Kasumi-1 (cell line): ENCODE measurements at regions not wholly inside any gene's neighbourhood (a gene's known extent, or its start where the extent isn't known, plus 50 kb on each side); places are given as distances from the start of the nearest gene placed in this dataset.
A peak's percentile ranks its signal among the peaks of the same experiment; 100 is the strongest.
"Not testable (repeated sequence)": the region's sequence is repeated elsewhere in the genome, so short reads cannot be mapped to it uniquely, and the experiment has no call there.

Experiments used
- DNase-seq, 2 experiments: peaks; one replicate each; lab custom pipeline; 2025; lab: John Stamatoyannopoulos, UW

GRCh38 chr13:60924856-60925255, 490.8 kb downstream of the PCDH20 start:
- DNase-seq, result no peak

GRCh38 chr13:60922576-60923231, 492.9 kb downstream of the PCDH20 start:
- DNase-seq, result no peak

DNA sequence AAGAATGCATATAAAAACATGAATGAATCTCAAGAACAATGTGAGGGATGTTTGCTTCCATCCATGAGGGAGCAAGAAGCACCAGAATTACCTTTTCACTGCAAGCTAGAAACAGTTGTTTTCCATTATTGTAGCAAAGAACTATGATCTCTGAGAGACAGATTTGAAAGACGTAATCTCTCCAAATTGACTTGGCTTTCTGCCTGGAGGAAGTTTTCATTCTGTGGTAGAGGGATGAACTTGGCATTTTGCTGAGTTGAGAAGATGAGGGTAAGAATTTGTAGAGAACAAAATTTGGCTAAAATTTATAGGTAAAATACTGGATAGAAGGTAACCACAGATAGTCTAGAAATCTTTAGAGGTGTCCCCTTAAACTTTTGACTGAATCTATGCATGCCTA, 496.8 kb downstream of the TDRD3 start:
- no peak for DNase-seq

- peak; percentile 61 to 75 for DNase-seq
These were observed 490.7 kb downstream of the TDRD3 start for GRCh38 chr13:60887711-60888110.

- no peak for DNase-seq
These were observed 484.5 kb downstream of the TDRD3 start for GRCh38 chr13:60881507-60881906.

DNA sequence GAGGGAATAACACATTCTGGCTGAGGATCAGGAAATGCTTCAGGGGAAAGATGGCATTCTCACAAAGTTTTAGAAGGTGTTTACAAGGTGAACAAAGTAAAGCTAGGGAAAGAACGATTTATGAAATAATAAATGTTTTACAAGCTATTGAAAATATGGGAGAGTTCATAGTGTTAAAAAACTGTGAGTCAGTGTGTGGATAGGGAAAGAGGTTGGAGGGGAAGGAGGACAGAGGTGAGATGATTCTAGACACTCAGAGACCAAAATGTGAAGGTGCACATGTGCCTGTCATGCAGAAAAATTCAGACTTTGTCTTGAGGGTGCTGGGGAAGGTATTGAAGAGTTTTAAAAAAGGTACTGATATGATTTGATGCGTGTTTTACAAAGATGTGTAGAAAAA, 476.1 kb downstream of the TDRD3 start:
- no peak for DNase-seq

DNA sequence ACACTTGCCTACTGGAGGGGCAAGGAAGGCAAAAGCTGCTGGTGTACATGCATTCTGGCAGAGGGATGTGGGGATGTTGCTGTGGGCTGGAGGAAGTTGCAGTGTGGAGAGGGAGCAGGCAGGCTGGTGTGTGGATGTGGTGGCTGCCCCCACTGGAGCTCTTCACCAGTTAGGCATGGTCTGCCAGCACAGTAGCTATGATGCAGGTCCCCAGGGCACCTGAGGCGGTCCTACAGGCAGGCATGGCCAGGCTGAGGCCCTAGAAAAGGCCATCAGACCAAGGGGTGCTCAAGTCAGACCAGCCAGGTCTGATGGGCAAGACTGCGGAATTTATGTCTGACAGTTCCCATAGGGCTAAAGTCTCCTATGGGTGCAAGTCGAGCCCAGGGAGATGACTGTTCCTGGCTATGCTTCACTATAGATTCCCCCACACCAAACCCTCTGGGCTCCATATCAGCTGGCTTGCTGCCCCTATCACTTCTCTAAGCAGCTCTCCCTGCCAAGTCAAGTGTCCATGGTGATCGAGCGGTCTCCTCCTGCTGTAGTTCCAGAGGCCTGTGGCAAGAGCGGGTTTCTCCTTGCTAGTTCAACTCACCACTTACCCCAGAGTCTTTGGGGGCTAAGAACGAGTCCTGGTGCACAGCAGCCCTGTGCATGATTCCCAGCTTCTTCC, 473.1 kb downstream of the TDRD3 start:
- no peak for DNase-seq

- no peak for DNase-seq
These were observed 472.2 kb downstream of the TDRD3 start for GRCh38 chr13:60869225-60869624.

- no peak for DNase-seq
These were observed 465.0 kb downstream of the TDRD3 start for GRCh38 chr13:60862036-60862435.

- DNase-seq, result no peak
These were observed 460.7 kb downstream of the TDRD3 start for GRCh38 chr13:60857698-60858097.

GRCh38 chr13:60852886-60853285, 455.9 kb downstream of the TDRD3 start:
- DNase-seq, result no peak

DNA sequence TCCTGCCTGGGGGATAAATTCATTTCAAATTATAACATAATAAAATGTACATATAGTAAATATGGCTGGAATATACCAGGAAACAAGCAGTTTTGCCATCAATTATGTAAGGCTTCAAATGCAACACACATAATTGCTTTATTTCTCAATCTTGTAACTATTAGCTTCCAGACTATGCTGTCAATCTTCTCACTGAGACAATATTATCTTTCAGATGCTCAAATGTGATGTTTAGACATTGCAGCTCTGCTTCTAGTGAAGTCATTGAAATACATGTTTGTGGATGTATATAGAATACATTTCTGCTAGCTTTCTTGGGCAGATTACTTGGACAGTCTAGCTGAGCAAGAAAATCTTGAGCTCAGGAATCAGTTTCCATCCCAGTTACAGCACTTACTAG, 454.4 kb downstream of the TDRD3 start:
- DNase-seq, result no peak

DNA sequence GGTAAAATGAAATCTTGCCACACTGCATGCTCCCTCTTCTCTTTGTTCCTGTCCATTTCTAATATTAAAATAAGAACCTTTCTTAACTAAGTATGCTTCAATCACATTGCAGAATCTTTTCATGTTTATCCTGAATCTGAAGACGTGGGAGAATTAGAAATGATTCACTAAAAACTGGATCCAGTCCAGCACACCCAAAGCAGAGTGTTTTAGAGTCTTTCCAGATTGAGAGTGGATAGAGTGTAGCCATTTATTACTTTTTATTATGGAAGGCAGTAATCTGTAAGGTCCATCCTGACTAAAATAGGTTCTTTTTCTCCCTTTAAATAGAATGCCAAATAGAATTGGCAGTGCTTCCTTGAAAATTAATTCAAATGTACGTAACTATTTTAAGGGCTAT, 453.5 kb downstream of the TDRD3 start:
- DNase-seq, result no peak

- peak; percentile 73 to 75 for DNase-seq
These were observed 441.6 kb downstream of the TDRD3 start for GRCh38 chr13:60838581-60838980.

DNA sequence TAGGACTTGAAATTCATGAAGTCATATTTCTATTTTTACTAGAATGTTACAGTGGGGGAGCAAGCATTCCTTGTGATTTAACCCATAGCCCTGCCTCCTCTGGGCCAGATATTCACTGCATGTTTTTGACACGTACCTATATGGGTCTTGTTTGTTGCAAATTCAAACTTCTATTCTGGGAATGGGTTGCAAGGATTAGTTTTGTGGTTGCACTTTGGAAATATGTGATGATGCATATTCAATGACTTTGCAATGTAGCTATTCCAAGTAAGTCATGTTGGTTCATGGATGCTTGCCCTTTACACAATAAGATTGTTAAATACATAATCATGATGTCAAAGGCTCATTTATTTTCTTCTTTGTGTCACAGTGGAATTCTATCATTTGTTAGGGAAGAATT, 440.8 kb downstream of the TDRD3 start:
- no peak for DNase-seq

DNA sequence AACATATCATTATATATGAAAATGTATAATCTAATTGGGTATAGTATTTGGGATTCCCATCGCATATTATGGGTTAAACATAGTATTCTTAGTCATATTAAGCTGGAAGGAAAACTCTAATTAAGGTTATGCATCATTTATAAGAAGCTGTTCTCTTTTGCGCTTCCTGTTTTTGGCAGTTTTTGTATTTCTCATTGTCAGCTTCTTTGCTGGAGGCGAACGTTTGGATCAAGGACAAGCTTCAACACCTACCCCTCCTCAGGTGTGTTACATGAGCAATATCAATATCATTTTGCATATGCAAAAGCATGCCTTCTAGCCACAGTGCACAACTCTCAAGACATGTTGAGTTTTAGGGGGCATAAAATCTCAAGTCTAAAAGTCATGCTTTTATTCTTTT, 439.8 kb downstream of the TDRD3 start:
- DNase-seq, result no peak

GRCh38 chr13:60811581-60811980, 414.6 kb downstream of the TDRD3 start:
- no peak for DNase-seq

GRCh38 chr13:60805640-60806039, 408.6 kb downstream of the TDRD3 start:
- DNase-seq, result not testable (repeated sequence)

- DNase-seq, result no peak
These were observed 401.5 kb downstream of the TDRD3 start for GRCh38 chr13:60798503-60798902.

DNA sequence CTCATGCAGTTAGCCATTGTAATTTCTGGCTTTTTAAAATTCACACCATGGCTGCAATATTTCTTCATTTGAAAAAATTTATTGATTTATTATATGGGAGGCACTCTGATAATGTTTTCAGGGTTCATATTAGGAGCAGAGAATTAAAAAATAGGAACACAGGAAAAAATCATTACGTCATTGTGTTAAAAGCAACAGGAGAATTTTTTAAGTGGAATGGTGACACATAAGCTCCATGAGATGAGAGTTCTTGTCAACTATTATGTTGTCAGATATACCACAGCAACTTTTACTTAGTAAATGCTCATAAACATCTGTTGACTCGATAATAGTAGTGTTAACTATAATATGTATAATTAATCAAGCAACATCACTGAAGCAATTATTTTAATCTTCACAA, 400.1 kb downstream of the TDRD3 start:
- no peak for DNase-seq

- no peak for DNase-seq
These were observed 397.7 kb downstream of the TDRD3 start for GRCh38 chr13:60794751-60795150.

- DNase-seq, result no peak
These were observed 393.6 kb downstream of the TDRD3 start for GRCh38 chr13:60790620-60791019.

DNA sequence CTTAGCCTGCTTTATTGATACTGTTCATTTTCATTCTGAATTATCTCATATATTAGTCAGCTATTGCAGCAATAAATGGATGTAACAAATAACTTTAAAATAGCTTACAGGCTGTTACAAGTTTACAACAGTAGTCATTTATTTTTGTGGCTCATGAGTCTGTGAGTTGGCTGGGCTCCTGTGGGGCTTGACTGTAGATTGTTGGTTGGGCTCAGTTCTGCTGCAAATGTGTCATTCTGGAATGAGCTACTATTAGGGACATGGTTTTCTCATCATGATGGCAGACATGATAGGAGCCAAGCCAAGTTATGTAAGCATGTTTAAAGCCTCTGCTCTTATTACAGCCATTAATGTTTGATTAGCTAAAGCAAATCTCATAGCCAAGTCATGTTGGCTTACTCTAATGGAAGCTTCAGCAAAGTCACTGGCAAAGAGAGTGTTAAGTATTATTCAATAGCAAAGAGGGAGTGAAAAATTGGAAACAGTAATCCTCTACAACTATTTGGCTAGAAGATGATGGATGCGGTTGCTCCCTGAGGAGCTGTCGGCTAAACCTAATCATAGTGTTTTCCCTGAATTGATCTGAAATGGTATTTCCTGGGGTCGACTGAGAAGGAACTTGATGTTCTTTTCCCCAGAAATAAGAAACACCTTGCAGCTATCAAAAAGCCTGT, 391.3 kb downstream of the TDRD3 start:
- DNase-seq, result no peak
